Spinal cord (tissue), 9 donors: ENCODE measurements at regions not wholly inside any gene's neighbourhood (a gene's known extent, or its start where the extent isn't known, plus 50 kb on each side); places are given as distances from the start of the nearest gene placed in this dataset.
A peak's percentile ranks its signal among the peaks of the same experiment; 100 is the strongest.

Source experiments
- DNase-seq, 6 donors: peaks; one replicate each; pipeline versions ENCODE4 v3.0.0 to v3.0.0-alpha.2; 2013 to 2015; ENCODE audit warnings: low spot score in 6 of 6, low read depth in 4 of 6
- H3K27ac ChIP-seq: one replicate; pipeline ENCODE4 v1.5.1; 2013; ENCODE audit warnings: low read depth, low read length, control low read depth
- H3K27me3 ChIP-seq: one replicate; pipeline ENCODE4 v1.6.1; 2013; ENCODE audit warnings: low read length; ENCODE audit not compliant: control insufficient read depth, insufficient read depth
- H3K36me3 ChIP-seq: one replicate; pipeline ENCODE4 v1.6.1; 2013; ENCODE audit warnings: low read length; ENCODE audit not compliant: control insufficient read depth, insufficient read depth
- H3K4me1 ChIP-seq: one replicate; pipeline ENCODE4 v1.6.1; 2013; ENCODE audit warnings: low read length; ENCODE audit not compliant: control insufficient read depth, insufficient read depth
- H3K4me3 ChIP-seq: one replicate; pipeline ENCODE4 v1.5.1; 2013; ENCODE audit warnings: low read depth, low read length, control low read depth
- H3K9me3 ChIP-seq: one replicate; pipeline ENCODE4 v1.6.1; 2013; ENCODE audit warnings: low read length; ENCODE audit not compliant: control insufficient read depth, insufficient read depth
- WGBS: methylation state at CpG from one replicate; pipeline ENCODE4 v1.1.5; 2013; ENCODE audit warnings: missing lambda C conversion rate; ENCODE audit not compliant: insufficient coverage; 5-methylcytosine and 5-hydroxymethylcytosine counted together
- donor health status: healthy.

DNA sequence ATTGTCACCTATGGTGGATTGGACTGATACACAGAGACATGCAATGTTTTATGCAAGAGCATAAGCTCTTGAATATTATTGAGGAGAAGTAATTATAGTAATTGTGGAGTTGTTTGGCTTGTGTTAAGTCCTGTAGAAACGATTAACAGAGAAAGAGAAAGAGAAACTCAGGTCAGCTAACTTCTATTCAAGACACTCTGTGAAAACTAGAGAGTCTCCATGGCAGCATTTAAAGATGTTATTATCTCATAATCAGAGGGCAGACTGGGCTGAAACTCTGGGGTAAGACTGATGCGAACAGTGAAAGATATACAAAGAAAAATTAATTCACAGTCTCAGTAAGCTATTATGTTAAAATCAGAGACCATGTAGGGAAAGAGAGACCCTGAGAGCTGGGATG is 625.7 kb downstream of the FAT4 start:
- Histone ChIP-seq H3K27me3 (no peaks in the 10 kb centered on the region), H3K4me3 (no peak overlapping the region), H3K4me1 (no peaks in the 10 kb centered on the region), H3K36me3 (no peaks in the 10 kb centered on the region), H3K9me3 (no peaks in the 10 kb centered on the region), H3K27ac (no peak overlapping the region)
- no CpG with 5 or more reads among the region's 2 CpGs for WGBS
- no peak for DNase-seq

GRCh38 chr4:125944966-125945365 is 630.2 kb downstream of the FAT4 start:
- Histone ChIP-seq H3K27ac (no peak overlapping the region), H3K9me3 (no peaks in the 10 kb centered on the region), H3K36me3 (no peaks in the 10 kb centered on the region), H3K27me3 (no peaks in the 10 kb centered on the region), H3K4me1 (no peaks in the 10 kb centered on the region), H3K4me3 (no peak overlapping the region)
- WGBS: no CpG with 5 or more reads among the region's 2 CpGs
- no peak for DNase-seq

- Histone ChIP-seq H3K36me3 (no peaks in the 10 kb centered on the region), H3K4me1 (no peaks in the 10 kb centered on the region), H3K4me3 (no peak overlapping the region), H3K27ac (no peak overlapping the region), H3K27me3 (no peaks in the 10 kb centered on the region), H3K9me3 (no peaks in the 10 kb centered on the region)
- WGBS: 75% methylated on average over 1 of the region's 4 CpGs
- DNase-seq: no peak
These were observed 633.3 kb downstream of the FAT4 start for GRCh38 chr4:125948021-125948420.

DNA sequence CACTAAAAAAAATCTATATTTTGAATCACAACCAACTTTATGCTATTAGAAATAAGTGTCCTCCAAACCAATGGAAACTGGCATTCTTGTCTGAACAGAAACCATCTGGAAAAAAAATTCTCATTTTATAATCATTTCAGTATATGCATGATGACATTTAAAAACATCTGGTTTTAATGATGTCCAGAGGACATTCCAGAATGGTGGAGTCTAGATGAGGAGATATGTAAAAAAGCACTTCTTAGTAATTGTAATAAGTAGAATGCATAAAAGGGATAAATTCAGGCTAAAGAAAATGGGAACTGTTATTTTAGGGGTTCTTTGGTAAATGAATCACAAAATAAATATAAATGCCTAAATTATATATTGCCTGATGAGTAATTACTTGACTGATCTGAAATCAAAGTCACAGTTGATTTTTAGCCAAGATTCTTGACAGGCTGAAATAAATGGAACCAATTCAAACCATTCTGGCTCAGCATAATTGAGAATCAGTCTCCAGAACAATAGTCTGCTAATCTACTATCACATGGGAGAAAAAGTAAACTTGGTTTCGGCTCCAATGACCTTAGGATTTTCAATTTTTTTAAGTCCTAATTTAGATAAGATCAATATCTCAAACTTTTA is 636.6 kb downstream of the FAT4 start:
- H3K9me3 ChIP-seq: no peaks in the 10 kb centered on the region
- WGBS: no CpG with 5 or more reads among the region's 1 CpG
- no peaks in the 10 kb centered on the region for H3K27me3 ChIP-seq
- H3K4me1 ChIP-seq: no peaks in the 10 kb centered on the region
- DNase-seq: peak in 1 of 6 donors; percentile 5
- no peak overlapping the region for H3K27ac ChIP-seq
- H3K4me3 ChIP-seq: no peak overlapping the region
- H3K36me3 ChIP-seq: no peaks in the 10 kb centered on the region

DNA sequence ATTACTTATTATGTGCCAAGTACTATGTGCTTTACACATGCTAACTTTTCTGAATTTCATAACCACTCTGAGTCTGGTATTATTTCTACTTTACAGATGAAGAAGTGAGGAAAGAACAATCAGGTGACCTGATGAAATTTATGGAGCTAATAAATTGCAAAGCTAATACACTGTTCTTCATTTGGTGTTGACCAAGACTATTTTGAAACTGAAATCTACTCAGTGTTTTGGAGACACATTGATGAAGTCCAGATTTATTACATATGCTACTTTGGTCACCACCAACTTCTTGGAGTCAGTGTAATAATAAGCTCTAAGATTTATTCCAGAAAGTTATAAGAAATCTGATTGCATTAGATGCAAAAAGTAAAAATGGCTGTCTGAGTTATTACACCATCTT is 637.9 kb downstream of the FAT4 start:
- DNase-seq: no peak
- Histone ChIP-seq H3K27me3 (no peaks in the 10 kb centered on the region), H3K4me3 (no peak overlapping the region), H3K27ac (no peak overlapping the region), H3K4me1 (no peaks in the 10 kb centered on the region), H3K9me3 (no peaks in the 10 kb centered on the region), H3K36me3 (no peaks in the 10 kb centered on the region)

- DNase-seq: no peak
- H3K9me3 ChIP-seq: peaks cover 2% of the 10 kb centered on the region
- H3K27me3 ChIP-seq: no peaks in the 10 kb centered on the region
- WGBS: no CpG with 5 or more reads among the region's 1 CpG
- H3K4me1 ChIP-seq: no peaks in the 10 kb centered on the region
- no peak overlapping the region for H3K4me3 ChIP-seq
- no peak overlapping the region for H3K27ac ChIP-seq
- H3K36me3 ChIP-seq: no peaks in the 10 kb centered on the region
These were observed 641.5 kb downstream of the FAT4 start for GRCh38 chr4:125956276-125956675.

DNA sequence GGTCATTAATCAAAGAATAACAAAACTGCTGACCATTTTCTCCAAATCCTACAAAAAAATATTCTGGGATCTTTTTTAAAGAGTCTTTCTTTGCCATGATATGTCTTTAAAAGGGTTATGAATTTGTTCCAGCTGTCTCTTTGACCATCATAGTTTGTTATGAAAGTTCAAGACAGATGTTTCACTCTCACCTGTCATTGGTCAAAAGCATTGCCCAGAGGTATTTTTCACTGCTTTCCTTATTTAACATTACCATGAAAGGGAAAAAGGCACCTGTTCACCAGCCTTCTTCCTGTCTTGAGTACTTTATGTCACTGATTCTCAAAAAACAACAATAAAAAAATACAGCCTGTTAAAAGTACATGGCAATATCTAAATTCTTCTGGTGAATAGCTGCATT is 643.8 kb downstream of the FAT4 start:
- no peaks in the 10 kb centered on the region for H3K4me1 ChIP-seq
- H3K27me3 ChIP-seq: no peaks in the 10 kb centered on the region
- no peak for DNase-seq
- no peaks in the 10 kb centered on the region for H3K36me3 ChIP-seq
- H3K9me3 ChIP-seq: peaks cover 3% of the 10 kb centered on the region
- H3K4me3 ChIP-seq: no peak overlapping the region
- H3K27ac ChIP-seq: no peak overlapping the region

GRCh38 chr4:125961626-125962025 is 646.9 kb downstream of the FAT4 start:
- Histone ChIP-seq H3K4me3 (no peak overlapping the region), H3K4me1 (no peaks in the 10 kb centered on the region), H3K36me3 (no peaks in the 10 kb centered on the region), H3K27ac (no peak overlapping the region), H3K27me3 (no peaks in the 10 kb centered on the region), H3K9me3 (peaks cover 3% of the 10 kb centered on the region)
- no peak for DNase-seq
- WGBS: 93% methylated on average over 5 of the region's 5 CpGs

DNA sequence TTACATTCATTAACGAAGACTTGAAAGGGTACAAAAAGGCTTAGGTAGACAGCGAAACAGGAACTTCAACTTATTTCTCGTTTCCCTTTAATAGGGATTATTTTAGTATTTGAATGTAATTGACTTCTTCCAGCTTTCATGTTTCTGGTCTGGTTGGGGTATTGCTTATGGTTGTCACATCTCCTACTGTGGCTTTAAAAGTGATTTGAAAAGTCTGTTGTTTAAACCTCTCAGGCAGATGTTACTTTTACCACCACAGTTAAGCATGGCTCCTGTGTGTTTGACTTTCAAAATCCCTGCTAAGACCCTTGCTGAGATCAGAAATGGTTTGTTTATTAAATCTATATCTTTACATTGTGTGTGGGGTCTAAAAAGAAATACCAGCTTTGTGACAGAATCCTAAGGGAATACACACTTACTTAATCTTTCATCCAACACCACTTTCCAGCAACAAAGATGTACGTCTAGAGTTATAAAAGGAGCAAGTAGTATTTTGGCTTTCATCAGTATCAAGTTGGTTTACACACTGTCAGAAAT is 661.2 kb downstream of the FAT4 start:
- no peaks in the 10 kb centered on the region for H3K4me1 ChIP-seq
- no peak for DNase-seq
- no peak overlapping the region for H3K27ac ChIP-seq
- no peaks in the 10 kb centered on the region for H3K9me3 ChIP-seq
- no CpG with 5 or more reads among the region's 4 CpGs for whole genome bisulfite sequencing
- H3K4me3 ChIP-seq: no peak overlapping the region
- H3K27me3 ChIP-seq: no peaks in the 10 kb centered on the region
- no peaks in the 10 kb centered on the region for H3K36me3 ChIP-seq

DNA sequence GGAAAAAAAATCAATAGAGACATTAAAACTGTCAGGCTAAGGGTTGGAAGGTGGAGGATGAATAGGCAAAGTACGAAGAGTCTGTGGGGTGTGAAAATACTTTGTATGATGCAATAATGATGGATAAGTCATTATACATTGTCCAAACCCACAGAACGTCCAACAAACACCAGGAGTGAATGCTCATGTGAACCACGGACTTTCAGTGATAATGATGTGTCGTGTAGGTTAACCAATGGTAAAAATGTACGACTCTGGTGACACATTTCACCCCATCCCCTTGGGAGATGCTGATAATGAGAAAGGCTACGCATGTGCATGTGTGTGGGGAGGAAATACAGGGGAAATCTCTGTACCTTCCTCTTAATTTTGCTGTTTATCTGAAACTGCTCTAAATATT is 665.2 kb downstream of the FAT4 start:
- no peak overlapping the region for H3K27ac ChIP-seq
- H3K36me3 ChIP-seq: no peaks in the 10 kb centered on the region
- no peak for DNase-seq
- no peak overlapping the region for H3K4me3 ChIP-seq
- WGBS: no CpG with 5 or more reads among the region's 6 CpGs
- no peaks in the 10 kb centered on the region for H3K4me1 ChIP-seq
- H3K9me3 ChIP-seq: no peaks in the 10 kb centered on the region
- no peaks in the 10 kb centered on the region for H3K27me3 ChIP-seq
